HepG2 (cell line): ENCODE measurements at regions not wholly inside any gene's neighbourhood (a gene's known extent, or its start where the extent isn't known, plus 50 kb on each side); places are given as distances from the start of the nearest gene placed in this dataset.
A peak's percentile ranks its signal among the peaks of the same experiment; 100 is the strongest.

Source experiments
- ATRX ChIP-seq: sonication (generic); formaldehyde crosslinking; IDR thresholded peaks from 2 replicates; pipeline ENCODE4 v1.4.0; 2020; ENCODE audit warnings: missing genetic modification reagents, borderline replicate concordance
- CHD4 ChIP-seq: fragments of 200-600 bp; sonication (generic); IDR thresholded peaks from 2 replicates; pipeline ENCODE4 v1.7.0; 2017; ENCODE audit warnings: mild to moderate bottlenecking, low read length, borderline replicate concordance
- FOXJ3 ChIP-seq: sonication (generic); formaldehyde crosslinking; IDR thresholded peaks from 2 replicates; pipeline ENCODE4 v1.4.0; 2020; ENCODE audit warnings: missing genetic modification reagents, mild to moderate bottlenecking, borderline replicate concordance
- HHEX ChIP-seq: IDR thresholded peaks from 2 replicates; pipeline ENCODE4 v1.6.1; 2016; ENCODE audit warnings: control low read depth
- HOXA5 ChIP-seq: sonication (generic); formaldehyde crosslinking; IDR thresholded peaks from 2 replicates; pipeline ENCODE4 v1.4.0; 2020; ENCODE audit warnings: missing genetic modification reagents
- MBNL3 ChIP-seq: fragments of 250-450 bp; sonication (Bioruptor Pico); conservative IDR thresholded peaks from 2 replicates; pipeline ENCODE4 v1.8.0; 2022; ENCODE audit warnings: mild to moderate bottlenecking, inconsistent platforms
- POLR2AphosphoS2 ChIP-seq: IDR thresholded peaks from 2 replicates; pipeline ENCODE4 v1.6.1; 2011; ENCODE audit warnings: low read depth, low read length, improper control_type of control experiment
- RFXAP ChIP-seq: sonication (generic); formaldehyde crosslinking; IDR thresholded peaks from 2 replicates; pipeline ENCODE4 v1.4.0; 2020; ENCODE audit warnings: missing genetic modification reagents, borderline replicate concordance
- SAFB2 ChIP-seq: sonication (generic); formaldehyde crosslinking; IDR thresholded peaks from 2 replicates; pipeline ENCODE4 v1.5.1; 2020; ENCODE audit warnings: missing genetic modification reagents, low read depth, mild to moderate bottlenecking, borderline replicate concordance
- SMAD9 ChIP-seq: sonication (generic); formaldehyde crosslinking; IDR thresholded peaks from 2 replicates; pipeline ENCODE4 v1.5.1; 2020; ENCODE audit warnings: mild to moderate bottlenecking, missing genetic modification reagents
- SOX5 ChIP-seq: IDR thresholded peaks from 2 replicates; pipeline ENCODE4 v1.6.1; 2016; ENCODE audit warnings: borderline replicate concordance
- TAF15 ChIP-seq: fragments of 200-400 bp; formaldehyde crosslinking; IDR thresholded peaks from one replicate; pipeline ENCODE4 v1.6.1; 2018; ENCODE audit warnings: mild to moderate bottlenecking, low read depth, low read length; ENCODE audit not compliant: poor library complexity, severe bottlenecking
- ZFP1 ChIP-seq: IDR thresholded peaks from 2 replicates; pipeline ENCODE4 v1.6.1; 2016
- ZNF296 ChIP-seq: sonication (generic); formaldehyde crosslinking; conservative IDR thresholded peaks from 2 replicates; pipeline ENCODE4 v1.5.0; 2020; ENCODE audit warnings: mild to moderate bottlenecking, missing genetic modification reagents
- ZNF335 ChIP-seq: sonication (generic); formaldehyde crosslinking; IDR thresholded peaks from 2 replicates; pipeline ENCODE4 v1.4.0; 2020; ENCODE audit warnings: missing genetic modification reagents
- ZNF562 ChIP-seq: sonication (generic); formaldehyde crosslinking; IDR thresholded peaks from 2 replicates; pipeline ENCODE4 v1.8.0; 2022; ENCODE audit warnings: missing genetic modification reagents, borderline replicate concordance
- TF ChIP-seq, protein P1 (sequence below): sonication (generic); formaldehyde crosslinking; IDR thresholded peaks from 2 replicates; pipeline ENCODE4 v1.4.0; 2020; ENCODE audit warnings: missing genetic modification reagents, mild to moderate bottlenecking, borderline replicate concordance
- TF ChIP-seq, protein P2 (sequence below): sonication (generic); formaldehyde crosslinking; IDR thresholded peaks from 2 replicates; pipeline ENCODE4 v1.4.0; 2020; ENCODE audit warnings: missing genetic modification reagents
- TF ChIP-seq, protein P3 (sequence below): sonication (generic); formaldehyde crosslinking; IDR thresholded peaks from 2 replicates; pipeline ENCODE4 v1.4.0; 2020; ENCODE audit warnings: missing genetic modification reagents

DNA sequence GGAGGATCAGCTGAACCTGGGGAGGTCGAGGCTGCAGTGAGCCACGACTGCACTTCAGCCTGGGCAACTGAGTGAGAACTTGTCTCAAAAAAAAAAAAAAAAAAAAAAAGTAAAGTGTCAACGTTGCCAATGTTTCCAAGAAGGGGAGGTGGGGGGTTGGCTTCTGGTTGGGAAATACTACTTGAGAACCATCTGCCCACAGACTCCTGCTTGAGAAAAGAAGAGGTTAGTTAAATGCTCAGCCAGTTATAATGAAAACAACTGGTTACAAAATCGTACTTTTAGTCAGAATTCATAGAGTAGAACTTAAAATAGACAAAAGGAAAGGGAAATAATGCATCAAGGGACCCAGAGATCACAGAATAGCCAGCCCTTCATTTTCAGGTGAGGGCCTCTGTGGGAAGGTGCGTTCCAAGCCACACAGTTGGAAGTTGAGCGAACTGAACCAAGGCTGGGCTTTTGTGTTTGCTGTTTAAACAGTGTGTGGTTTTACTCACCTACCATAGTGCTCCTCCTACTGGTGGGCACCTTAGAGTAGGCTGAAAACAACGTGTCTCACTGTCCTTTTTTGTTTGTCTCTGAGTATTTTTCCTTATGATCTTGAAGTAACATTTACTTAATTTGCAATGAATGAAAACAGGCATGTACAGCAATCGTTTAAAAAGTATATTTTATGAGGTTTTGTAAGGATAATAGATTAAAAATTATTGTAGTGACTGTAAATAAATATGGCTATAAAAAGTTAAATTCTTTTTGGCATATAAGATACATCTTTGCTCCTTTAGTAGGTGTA, 200.7 kb downstream of the BCAS1 start (continued):
- TF ChIP-seq, protein P1, sequence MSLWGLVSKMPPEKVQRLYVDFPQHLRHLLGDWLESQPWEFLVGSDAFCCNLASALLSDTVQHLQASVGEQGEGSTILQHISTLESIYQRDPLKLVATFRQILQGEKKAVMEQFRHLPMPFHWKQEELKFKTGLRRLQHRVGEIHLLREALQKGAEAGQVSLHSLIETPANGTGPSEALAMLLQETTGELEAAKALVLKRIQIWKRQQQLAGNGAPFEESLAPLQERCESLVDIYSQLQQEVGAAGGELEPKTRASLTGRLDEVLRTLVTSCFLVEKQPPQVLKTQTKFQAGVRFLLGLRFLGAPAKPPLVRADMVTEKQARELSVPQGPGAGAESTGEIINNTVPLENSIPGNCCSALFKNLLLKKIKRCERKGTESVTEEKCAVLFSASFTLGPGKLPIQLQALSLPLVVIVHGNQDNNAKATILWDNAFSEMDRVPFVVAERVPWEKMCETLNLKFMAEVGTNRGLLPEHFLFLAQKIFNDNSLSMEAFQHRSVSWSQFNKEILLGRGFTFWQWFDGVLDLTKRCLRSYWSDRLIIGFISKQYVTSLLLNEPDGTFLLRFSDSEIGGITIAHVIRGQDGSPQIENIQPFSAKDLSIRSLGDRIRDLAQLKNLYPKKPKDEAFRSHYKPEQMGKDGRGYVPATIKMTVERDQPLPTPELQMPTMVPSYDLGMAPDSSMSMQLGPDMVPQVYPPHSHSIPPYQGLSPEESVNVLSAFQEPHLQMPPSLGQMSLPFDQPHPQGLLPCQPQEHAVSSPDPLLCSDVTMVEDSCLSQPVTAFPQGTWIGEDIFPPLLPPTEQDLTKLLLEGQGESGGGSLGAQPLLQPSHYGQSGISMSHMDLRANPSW (CRISPR knock-in tag) = peak; percentile 49; the same call in 1 of the 2 replicates
- TF ChIP-seq POLR2AphosphoS2 (no peak), ZNF296 (no peak), ZNF335 (CRISPR knock-in tag) (peak; percentile 91), SOX5 (CRISPR knock-in tag) (peak; percentile 89), CHD4 (peak; percentile 37; the same call in 1 of the 2 replicates), SAFB2 (CRISPR knock-in tag) (peak; percentile 95; the same call in 1 of the 2 replicates), HHEX (CRISPR knock-in tag) (no peak), TAF15 (no peak), SMAD9 (CRISPR knock-in tag) (no peak), ATRX (CRISPR knock-in tag) (no peak), FOXJ3 (peak; percentile 90), RFXAP (CRISPR knock-in tag) (peak; percentile 83; the same call in 1 of the 2 replicates), MBNL3 (CRISPR knock-in tag) (no peak), HOXA5 (CRISPR knock-in tag) (peak; percentile 96), ZFP1 (peak; percentile 85; the same call in 1 of the 2 replicates), ZNF562 (CRISPR knock-in tag) (no peak)
- TF ChIP-seq, protein P2, sequence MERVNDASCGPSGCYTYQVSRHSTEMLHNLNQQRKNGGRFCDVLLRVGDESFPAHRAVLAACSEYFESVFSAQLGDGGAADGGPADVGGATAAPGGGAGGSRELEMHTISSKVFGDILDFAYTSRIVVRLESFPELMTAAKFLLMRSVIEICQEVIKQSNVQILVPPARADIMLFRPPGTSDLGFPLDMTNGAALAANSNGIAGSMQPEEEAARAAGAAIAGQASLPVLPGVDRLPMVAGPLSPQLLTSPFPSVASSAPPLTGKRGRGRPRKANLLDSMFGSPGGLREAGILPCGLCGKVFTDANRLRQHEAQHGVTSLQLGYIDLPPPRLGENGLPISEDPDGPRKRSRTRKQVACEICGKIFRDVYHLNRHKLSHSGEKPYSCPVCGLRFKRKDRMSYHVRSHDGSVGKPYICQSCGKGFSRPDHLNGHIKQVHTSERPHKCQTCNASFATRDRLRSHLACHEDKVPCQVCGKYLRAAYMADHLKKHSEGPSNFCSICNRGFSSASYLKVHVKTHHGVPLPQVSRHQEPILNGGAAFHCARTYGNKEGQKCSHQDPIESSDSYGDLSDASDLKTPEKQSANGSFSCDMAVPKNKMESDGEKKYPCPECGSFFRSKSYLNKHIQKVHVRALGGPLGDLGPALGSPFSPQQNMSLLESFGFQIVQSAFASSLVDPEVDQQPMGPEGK (CRISPR knock-in tag) = peak; percentile 52; the same call in 1 of the 2 replicates
- TF ChIP-seq, protein P3, sequence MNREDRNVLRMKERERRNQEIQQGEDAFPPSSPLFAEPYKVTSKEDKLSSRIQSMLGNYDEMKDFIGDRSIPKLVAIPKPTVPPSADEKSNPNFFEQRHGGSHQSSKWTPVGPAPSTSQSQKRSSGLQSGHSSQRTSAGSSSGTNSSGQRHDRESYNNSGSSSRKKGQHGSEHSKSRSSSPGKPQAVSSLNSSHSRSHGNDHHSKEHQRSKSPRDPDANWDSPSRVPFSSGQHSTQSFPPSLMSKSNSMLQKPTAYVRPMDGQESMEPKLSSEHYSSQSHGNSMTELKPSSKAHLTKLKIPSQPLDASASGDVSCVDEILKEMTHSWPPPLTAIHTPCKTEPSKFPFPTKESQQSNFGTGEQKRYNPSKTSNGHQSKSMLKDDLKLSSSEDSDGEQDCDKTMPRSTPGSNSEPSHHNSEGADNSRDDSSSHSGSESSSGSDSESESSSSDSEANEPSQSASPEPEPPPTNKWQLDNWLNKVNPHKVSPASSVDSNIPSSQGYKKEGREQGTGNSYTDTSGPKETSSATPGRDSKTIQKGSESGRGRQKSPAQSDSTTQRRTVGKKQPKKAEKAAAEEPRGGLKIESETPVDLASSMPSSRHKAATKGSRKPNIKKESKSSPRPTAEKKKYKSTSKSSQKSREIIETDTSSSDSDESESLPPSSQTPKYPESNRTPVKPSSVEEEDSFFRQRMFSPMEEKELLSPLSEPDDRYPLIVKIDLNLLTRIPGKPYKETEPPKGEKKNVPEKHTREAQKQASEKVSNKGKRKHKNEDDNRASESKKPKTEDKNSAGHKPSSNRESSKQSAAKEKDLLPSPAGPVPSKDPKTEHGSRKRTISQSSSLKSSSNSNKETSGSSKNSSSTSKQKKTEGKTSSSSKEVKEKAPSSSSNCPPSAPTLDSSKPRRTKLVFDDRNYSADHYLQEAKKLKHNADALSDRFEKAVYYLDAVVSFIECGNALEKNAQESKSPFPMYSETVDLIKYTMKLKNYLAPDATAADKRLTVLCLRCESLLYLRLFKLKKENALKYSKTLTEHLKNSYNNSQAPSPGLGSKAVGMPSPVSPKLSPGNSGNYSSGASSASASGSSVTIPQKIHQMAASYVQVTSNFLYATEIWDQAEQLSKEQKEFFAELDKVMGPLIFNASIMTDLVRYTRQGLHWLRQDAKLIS (CRISPR knock-in tag) = peak; percentile 70; the same call in 1 of the 2 replicates
